Left lobe of liver (tissue), 2 donors: ENCODE measurements at regions not wholly inside any gene's neighbourhood (a gene's known extent, or its start where the extent isn't known, plus 50 kb on each side); places are given as distances from the start of the nearest gene placed in this dataset.

Experiments
- ATAC-seq: fragments of 200-7000 bp; cut with Tn5 transposase; one replicate; pipeline ENCODE4 v1.9.1; 2020; ENCODE audit warnings: mild to moderate bottlenecking, moderate library complexity
- DNase-seq: peaks from one replicate; pipeline ENCODE4 v3.0.0-alpha.2; 2020; ENCODE audit warnings: low spot score
- donor health status: DM: no; HTN: no; CAD: no; lungs with moderate emphysema.
- donor health status: DM: no; HTN: yes; CAD: no.

DNA sequence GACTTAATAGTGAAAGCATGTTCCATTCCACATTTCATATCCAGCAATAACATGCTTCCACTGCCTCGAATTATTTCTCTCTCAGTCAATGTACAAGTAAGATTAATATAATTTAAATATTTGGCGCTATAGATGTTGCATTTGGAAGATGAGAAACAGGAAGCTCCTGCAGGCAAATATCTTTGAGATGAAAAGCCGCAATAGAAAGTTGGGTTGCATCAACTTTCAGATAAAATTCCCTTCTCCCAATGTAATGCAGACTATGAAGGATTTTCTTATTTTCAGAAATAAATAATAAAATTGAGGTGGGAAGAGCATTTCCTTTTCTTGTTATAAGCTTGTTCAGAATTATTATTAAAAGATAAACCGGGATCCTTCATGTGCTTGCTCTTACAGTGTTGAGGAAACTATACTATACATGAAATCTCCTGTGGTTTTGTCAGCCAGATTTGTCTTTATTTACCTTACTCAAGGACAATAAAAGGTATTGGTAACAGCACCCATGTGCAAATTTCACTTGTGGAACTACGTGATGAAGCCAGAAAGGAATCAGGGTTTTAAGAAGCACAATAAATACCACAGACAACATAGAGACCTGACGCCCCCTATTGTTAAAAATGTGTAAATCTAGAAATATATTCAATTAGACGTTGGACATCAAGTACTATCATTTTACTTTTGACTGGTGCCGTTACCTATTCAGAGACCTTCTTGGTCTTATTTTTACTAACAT is 307.0 kb downstream of the ARPP21 start:
- ATAC-seq (peak; percentile 54), DNase-seq (no peak)

DNA sequence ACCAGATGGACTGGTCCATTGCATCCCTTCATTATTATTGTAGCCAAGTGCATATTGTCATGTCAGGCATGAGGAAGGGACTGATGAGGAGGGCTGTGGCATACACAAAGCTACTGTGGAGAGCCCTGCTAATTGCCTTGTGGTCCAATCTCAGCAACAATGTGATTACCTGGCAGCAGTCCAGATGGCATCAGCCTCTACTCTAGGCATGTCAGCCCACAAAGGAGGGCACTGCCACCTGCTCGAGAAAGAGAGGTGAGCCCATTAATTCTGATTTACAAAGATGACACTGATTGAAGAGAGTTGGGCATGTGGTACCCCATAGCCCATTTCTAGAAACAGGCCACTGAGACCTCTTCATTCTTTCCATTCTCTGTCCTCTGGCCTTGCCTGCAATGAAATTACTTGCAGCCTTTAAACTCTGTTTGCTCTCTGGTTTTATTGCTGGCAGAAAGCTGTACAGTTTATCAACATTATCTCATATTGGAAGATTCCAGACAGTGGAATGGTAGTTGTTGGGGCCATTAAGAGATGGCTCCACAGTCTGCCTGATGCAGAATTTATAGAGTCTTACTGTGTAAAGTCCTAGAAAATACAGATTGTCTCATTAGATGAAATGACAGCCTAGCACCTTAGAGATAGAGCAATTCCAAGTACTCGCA is 307.7 kb downstream of the ARPP21 start:
- DNase-seq: no peak
- ATAC-seq: peak; percentile 13

DNA sequence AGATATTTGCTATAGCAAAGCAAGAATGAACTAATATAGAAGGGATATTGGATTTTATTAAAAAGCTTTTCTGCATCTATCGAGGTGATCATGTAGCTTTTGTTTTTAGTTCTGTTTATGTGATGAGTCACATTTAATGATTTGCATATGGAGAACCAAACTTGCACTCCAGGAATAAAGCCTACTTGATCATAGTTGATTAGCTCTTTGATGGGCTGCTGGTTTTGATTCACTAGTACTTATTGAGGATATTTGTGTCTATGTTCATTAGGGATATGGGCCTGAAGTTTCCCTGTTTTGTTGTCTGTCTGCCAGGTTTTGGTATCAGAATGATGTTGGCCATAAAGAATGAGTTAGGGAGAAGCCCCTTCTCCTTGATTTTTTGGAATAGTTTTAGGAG is 310.7 kb downstream of the ARPP21 start:
- DNase-seq: no peak

DNA sequence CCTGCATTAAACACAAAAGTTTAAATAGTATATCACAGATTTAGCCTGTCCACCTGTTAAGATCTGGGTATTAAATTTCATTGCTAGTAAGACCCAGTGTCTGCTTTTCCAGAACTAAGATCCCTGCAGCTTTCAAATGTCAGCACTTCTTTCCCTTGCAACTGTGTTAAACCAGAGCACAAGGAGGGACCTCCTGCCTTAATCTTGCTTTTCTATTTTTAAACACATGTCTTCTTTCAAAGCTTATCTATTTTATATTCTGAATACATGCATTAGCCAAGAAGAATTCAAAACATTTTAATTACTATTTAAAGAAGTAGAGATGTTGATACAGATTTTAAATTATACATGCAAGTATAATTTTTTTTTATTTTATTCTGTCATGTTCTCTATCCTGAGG is 315.1 kb downstream of the ARPP21 start:
- DNase-seq (no peak), ATAC-seq (no peak)

More for the DNA sequence above, 310.7 kb downstream of the ARPP21 start:
- ATAC-seq: no peak

DNA sequence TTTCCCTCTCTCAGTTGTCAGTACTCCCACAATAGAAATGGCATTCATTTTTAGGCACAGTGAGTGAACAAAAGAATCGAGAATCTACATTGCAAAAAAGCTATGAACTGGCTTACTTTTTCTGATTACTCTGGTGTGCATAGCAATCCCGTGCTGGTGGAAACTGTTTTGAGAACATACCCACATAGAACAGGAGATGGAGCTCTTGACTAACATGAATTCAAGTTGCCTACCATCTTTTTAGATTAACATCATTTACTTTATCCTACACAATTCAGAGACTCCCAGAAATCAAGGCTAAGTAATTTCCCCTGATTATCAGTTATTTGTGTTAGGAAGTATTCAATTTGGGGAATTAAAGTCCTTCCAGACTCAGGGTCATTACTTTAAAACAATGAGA is 326.6 kb downstream of the ARPP21 start:
- ATAC-seq (peak; percentile 78), DNase-seq (no peak)

DNA sequence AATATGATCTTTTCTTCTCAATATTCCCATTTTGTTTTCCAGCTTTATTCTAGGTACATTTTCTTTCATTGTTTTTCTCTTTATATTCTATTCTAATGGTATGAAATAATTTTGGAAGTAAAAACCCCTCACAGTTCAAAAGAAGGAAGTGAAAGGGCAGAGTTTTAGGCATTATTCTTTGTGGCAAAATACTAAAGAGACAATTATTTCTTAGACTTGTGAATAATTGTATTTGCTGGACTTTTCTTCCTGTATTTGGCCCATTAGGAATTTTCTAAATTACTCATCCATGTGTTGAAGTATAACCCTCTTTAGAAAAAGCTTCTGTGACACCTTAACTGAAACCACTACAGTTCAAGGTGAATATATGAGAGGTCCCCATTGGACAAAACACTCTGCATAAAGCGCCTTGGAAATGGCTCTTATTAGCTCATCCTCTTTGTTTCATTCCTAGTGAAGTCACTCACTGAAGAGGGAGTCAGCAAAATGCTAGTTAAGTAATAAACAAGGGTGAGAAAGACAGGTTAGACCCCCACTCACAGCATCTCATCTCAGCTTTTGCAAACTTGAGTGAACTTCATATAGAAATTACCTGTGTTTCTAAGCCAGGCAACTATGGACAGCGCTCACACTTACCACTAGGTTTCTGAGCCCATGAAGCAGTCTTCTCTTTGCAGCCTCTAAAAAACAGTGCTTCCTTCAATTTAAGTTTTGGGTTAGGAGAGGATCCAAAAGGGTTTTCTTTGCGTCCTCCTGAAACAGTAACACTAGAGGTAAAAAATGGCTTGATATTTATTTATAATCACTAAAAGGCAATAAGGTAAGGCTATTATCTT is 327.5 kb downstream of the ARPP21 start:
- ATAC-seq (no peak), DNase-seq (no peak)

DNA sequence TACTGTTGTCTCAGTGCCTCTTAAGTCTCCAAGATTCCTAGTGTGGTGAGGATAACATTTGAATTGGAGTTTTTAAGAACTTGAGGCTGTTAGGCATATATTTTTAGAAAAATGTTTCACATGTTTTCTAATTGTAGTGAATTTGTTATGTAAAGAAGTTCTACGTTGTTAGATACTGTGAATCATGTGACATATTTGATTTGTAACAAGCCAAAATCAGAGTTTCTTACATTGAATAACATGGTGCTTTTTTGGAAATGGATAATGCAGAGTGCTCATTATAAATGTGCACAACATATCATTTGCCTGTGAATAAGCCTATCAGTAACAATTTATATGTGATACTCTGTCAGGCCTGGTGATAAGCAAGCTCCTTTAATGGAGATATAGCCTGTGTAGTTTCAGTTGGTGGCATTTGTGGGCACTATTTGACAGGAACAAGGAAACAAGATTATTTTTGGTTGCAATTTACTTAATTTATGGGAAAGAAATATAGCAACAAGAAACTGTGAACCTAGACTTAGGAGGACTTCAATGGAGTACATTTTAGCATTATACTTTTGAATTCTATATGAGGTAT is 328.8 kb downstream of the ARPP21 start:
- ATAC-seq (no peak), DNase-seq (no peak)

DNA sequence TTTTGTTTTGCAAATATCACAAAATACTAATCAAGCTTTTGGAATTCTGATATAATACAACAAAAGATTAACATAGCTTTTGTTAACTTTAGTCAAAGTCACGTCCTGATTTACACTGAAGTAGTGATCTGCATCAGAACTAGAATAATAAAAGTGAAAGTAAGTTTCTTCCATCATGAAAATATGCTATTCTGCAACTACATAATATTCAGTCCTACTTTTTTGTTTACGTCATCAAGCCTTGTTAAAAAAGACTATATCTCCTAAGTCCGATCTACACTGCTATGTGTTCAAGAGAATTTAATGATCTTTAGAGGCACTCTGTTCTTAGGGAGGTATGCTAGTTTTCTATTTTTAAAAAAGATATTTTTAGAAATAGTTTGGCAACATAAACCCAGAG is 330.1 kb downstream of the ARPP21 start:
- ATAC-seq (no peak), DNase-seq (no peak)

DNA sequence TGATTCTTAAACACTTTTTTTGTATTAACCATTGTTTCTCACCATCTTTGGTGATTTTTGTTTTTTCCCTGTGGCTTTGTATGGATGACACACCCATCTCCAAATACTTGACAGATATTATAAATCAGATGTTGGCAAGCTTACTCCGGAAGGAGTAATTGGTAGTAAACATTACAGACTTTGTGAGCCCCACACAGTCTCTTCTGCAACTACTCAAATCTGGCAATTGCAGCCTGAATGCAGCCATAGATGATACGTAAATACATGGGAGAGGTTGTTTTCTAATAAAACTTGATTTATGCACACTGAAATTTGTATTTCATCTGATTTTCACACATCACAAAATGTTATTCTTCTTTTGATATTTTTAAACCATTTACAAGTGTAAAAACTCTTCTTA is 331.5 kb downstream of the ARPP21 start:
- ATAC-seq (no peak), DNase-seq (no peak)

DNA sequence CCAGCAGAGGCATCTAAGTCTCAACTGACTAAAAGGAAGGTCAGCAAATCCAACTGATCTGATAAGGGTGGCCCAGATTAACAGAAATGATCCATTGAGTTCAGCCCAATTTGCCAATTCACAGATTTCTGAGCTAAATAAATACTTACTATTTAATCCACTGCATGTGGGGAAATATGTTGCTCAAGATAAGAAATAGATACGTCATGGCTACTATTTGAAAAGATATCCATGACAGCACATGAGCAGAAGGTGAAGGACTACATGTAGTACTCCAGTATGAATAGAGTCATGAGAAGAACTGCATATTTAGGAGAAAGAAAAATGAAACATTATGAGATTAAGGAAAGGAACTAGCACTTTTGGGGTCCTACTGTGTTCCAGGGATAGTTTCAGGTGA is 332.4 kb downstream of the ARPP21 start:
- ATAC-seq (no peak), DNase-seq (no peak)

DNA sequence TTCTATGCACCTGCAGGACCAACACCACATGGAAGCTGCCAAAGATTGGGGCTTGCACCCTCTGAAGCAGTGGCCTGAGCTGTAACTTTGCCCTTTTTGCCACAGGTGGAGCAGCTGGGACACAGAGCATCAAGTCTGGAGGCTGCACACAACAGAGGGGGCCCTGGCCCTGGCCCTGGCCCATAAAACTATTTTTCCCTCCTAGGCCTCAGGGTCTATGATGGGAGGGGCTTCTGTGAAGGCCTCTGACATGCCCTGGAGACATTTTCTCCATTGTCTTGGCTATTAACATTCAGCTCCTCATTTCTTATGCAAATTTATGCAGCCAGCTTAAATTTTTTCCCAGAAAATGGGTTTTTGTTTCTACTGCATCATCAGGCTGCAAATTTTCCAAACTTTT is 335.5 kb downstream of the ARPP21 start:
- no peak for DNase-seq
- ATAC-seq: no peak

DNA sequence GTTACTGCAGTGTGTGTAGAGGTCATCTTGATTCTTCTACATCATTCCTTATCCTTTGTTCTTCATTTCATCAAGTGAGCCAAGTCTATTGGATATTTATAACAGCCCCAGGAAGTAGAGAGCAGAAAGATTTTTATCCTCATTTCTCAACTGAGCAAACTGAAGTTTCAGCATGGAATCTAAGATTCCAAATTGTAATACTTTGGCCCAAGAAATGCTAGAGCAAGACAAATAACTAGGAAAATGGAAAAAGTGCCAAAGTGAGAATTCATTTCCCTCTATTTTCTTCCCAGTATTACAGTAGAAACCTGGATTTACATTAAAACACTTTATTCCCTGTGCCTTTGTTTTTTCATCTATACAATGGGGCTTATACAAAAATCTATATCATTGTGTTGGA is 346.8 kb downstream of the ARPP21 start:
- DNase-seq (no peak), ATAC-seq (no peak)

DNA sequence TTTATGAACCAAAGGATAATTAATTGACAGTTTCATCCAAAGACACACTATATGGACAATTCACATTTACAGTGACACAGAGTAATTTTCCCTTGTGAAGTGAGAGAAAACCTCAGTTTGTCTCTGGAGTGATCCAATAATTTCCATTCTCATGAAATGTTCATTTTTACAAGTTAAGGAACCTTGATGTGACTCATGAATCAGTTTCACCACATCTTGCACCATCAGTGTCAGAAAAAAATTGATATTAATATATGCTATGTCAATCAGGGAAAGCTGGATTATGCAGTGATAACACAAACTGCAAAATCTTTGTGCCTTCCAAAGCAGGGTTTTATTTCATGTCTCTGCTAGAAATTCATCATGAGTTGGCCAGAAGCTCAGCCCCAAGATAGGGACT is 348.1 kb downstream of the ARPP21 start:
- ATAC-seq: no peak

DNA sequence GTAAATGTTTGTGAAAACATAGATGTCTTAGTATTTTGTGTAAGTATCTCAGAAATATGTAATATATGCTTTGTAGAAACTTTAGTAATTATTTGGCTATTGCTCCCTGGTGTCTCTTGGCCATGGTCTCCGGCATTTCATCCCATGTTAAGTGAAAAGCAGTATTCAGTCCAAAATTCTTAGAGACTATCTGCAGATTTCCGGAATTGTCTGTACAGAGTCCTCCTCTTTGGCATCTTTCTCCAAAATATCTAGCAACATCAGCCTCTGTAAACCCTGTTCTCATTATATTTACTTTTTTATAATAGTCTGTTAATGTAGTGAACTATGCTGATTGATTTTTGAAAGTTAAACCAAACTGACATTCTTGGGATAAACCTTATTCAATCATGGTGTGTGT is 352.7 kb downstream of the ARPP21 start:
- no peak for ATAC-seq
- DNase-seq: no peak

More for the DNA sequence above, 348.1 kb downstream of the ARPP21 start:
- DNase-seq: no peak

DNA sequence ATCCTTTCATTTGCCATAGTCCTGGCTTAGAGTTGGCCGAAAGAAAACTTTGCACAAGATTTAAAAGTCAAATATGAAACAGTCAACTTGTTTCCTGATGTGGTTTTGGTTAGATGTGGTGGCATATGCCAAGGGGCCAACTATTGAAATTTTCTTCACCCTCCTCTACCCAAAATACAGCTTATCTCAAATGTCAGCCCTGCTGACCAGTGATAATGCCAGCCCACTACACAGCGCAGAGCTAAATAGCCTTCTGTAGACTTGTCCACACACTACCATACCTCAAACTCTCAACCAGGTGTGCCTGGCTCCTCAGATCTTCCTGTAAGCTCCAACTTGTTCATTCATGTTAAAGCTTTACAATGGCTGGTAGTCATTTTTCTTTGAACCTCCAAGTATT is 368.5 kb upstream of the STAC start:
- no peak for DNase-seq
- no peak for ATAC-seq

DNA sequence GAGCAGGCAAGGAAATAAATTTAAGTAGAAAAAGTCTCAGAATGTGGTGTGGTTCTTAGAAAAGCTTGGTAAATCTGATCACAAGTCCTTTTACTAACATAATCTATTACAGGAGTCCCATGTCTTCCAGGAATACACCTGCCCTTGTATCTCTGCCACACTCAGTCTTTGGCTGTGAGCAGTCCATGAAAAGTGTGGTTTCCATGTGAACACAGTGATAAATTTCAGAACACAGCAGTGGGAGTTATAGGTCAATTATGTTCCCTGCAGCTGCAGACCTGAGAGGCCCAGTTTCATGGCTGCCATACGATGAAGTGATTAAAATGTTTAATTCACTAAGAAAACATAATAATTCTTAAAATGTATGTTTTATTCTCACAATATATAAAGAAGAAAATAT is 366.9 kb upstream of the STAC start:
- ATAC-seq: no peak
- DNase-seq: no peak

DNA sequence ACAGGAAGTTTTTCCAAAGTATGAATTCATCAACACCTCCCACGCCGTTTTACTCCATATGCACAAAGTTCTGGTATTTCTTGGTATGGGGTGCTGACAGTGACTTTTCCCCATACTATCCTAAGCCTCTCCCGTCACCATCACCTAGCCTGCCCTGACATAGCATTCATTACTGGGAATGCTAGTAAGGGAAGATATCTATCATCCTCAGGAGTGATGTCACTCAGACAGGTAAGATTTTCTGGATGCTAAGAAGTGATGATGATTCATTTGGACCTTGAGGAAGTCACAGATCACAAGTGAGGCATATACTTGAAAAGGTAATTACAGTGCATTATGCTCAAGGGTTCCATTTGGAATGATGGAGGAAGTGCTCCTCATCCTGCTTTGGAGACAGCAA is 355.1 kb upstream of the STAC start:
- no peak for ATAC-seq

DNA sequence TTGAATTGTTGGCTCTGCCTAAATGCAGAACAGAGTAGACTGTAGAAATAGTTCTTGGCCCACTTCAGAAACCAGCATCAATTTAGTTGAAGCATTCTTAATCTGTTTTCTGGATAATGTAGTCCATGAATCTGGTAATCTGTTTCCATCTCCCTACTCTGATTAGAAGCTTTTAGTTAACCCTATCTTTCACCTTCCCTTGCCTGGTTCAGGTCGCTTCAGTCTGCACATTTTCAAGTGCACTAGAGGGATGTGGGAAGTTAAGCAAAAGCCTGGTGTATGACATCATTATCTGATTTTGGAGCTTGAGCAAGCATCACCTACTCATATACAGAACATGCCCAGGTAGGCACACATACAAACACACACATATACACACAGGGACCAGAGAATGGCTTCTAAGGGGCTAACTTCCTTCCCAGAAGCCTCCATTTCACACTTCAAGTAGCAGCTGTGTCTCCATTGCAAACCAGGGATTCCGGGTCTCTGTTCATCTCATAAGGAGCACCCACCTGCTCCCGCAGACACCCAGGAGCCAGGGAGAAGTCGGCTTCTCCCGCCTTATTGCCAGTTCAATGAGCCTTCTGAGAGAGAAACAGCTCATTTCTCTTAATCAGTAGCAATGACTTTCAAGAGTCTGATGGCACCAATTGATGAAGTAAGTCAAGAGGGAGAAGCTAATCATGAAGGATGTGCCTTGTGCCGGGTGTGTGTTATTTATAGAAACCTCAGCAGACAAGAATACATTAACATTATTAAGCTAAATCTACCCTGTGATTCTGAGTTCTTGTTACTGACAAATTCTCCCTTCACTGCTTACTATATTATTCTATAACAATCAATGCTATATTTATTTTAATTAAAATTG is 347.9 kb upstream of the STAC start:
- DNase-seq (no peak), ATAC-seq (no peak)

More for the DNA sequence above, 355.1 kb upstream of the STAC start:
- DNase-seq: no peak

DNA sequence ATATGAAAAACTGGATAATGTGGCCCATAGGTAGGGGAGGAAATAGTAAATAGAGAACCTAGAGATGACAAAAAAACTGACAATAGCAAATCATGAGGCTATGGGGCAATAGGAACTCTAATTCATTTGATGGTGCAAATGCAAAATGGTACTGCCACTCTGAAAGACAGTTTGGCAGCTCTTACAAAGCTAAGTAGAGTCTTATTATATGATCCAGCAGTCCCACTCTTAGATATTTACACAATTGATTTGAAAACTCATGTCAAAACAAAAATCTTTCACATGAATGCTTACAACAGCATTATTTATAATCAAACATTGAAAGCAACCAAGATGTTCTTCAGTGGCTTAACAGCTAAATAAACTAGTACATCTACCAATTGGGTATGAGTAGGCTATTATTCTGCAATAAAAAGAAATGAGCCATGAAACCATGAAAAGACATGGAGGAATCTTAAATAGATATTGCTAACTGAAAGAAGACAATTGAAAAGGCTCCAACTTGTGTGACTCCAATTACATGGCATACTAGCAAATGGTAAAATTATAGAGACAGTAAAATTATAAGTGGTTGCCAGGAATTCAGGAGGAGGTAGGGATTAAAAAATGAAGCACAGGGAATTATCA is 321.8 kb upstream of the STAC start:
- DNase-seq (no peak), ATAC-seq (no peak)

DNA sequence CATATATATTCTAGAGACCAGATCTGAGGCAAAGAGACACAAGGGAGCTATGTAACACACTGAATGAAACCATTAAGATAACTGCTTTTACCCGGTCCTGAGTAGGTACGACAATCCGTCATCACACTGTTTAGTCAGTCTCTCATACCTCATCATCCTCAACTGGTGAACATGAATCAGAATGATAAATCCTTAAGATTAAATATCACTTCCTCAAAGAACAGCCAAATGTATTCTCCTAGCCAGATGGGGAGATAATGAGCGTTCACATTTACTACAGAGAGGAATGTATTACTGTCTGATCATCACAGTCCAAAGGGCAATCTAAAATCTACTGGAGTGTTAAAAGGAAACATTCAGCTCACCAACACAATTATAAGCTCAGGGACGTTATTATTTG is 319.4 kb upstream of the STAC start:
- no peak for DNase-seq
- ATAC-seq: no peak
